ENCODE measurements at regions not wholly inside any gene's neighbourhood (a gene's known extent, or its start where the extent isn't known, plus 50 kb on each side); places are given as distances from the start of the nearest gene placed in this dataset.

GRCh38 chr2:11065833-11066485 is 89.3 kb upstream of the SLC66A3 start:
- TF ChIP-seq, protein P1, sequence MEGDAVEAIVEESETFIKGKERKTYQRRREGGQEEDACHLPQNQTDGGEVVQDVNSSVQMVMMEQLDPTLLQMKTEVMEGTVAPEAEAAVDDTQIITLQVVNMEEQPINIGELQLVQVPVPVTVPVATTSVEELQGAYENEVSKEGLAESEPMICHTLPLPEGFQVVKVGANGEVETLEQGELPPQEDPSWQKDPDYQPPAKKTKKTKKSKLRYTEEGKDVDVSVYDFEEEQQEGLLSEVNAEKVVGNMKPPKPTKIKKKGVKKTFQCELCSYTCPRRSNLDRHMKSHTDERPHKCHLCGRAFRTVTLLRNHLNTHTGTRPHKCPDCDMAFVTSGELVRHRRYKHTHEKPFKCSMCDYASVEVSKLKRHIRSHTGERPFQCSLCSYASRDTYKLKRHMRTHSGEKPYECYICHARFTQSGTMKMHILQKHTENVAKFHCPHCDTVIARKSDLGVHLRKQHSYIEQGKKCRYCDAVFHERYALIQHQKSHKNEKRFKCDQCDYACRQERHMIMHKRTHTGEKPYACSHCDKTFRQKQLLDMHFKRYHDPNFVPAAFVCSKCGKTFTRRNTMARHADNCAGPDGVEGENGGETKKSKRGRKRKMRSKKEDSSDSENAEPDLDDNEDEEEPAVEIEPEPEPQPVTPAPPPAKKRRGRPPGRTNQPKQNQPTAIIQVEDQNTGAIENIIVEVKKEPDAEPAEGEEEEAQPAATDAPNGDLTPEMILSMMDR (IDR thresholded peaks at IDR 0.05; ENCODE audit: low read depth, low read length) = no peak
- no peak for TF ChIP-seq POLR2A (IDR thresholded peaks at IDR 0.05; ENCODE audit: extremely low read depth, insufficient read length)
- TF ChIP-seq MYC (IDR thresholded peaks at IDR 0.05; ENCODE audit: low read depth, low read length) = no peak

Measured in NB4 (cell line).